ENCODE measurements at regions not wholly inside any gene's neighbourhood (a gene's known extent, or its start where the extent isn't known, plus 50 kb on each side); places are given as distances from the start of the nearest gene placed in this dataset.

DNA sequence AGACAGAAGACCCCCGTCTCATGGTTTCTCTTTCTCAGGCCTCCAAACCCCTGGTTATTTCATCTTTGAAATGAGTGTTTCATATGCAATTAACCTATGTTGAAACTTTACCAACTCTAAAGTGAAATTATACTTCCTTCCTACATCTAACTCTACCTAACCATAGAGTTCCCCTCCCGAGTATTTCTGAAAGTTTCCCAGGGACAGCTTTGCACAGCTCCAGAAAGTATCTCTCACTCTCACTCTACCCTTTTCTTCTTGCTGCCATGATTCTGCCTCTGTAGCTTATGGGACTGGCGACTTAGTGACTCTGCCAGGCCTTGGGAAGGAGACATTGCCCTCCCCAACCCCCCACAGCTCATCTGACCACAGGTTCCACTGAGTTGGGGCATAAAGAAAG lies 107.9 kb downstream of the B3GNT2 start:
- H3K4me1 ChIP-seq = peaks cover 0 to 3% of the 10 kb centered on the region in 2 donors
- H3K27me3 ChIP-seq = no peaks in the 10 kb centered on the region
- no peak for DNase-seq (ENCODE audit: low spot score in 2 of 2)
- H3K27ac ChIP-seq = no peak overlapping the region
- no peaks in the 10 kb centered on the region for H3K36me3 ChIP-seq
- TF ChIP-seq, protein P1, sequence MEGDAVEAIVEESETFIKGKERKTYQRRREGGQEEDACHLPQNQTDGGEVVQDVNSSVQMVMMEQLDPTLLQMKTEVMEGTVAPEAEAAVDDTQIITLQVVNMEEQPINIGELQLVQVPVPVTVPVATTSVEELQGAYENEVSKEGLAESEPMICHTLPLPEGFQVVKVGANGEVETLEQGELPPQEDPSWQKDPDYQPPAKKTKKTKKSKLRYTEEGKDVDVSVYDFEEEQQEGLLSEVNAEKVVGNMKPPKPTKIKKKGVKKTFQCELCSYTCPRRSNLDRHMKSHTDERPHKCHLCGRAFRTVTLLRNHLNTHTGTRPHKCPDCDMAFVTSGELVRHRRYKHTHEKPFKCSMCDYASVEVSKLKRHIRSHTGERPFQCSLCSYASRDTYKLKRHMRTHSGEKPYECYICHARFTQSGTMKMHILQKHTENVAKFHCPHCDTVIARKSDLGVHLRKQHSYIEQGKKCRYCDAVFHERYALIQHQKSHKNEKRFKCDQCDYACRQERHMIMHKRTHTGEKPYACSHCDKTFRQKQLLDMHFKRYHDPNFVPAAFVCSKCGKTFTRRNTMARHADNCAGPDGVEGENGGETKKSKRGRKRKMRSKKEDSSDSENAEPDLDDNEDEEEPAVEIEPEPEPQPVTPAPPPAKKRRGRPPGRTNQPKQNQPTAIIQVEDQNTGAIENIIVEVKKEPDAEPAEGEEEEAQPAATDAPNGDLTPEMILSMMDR (IDR thresholded peaks at IDR 0.05) = no peak
- intact Hi-C loops (cut with DNase I) = no loop called here
- H3K4me3 ChIP-seq = no peak overlapping the region
- no peaks in the 10 kb centered on the region for H3K9me3 ChIP-seq

DNA sequence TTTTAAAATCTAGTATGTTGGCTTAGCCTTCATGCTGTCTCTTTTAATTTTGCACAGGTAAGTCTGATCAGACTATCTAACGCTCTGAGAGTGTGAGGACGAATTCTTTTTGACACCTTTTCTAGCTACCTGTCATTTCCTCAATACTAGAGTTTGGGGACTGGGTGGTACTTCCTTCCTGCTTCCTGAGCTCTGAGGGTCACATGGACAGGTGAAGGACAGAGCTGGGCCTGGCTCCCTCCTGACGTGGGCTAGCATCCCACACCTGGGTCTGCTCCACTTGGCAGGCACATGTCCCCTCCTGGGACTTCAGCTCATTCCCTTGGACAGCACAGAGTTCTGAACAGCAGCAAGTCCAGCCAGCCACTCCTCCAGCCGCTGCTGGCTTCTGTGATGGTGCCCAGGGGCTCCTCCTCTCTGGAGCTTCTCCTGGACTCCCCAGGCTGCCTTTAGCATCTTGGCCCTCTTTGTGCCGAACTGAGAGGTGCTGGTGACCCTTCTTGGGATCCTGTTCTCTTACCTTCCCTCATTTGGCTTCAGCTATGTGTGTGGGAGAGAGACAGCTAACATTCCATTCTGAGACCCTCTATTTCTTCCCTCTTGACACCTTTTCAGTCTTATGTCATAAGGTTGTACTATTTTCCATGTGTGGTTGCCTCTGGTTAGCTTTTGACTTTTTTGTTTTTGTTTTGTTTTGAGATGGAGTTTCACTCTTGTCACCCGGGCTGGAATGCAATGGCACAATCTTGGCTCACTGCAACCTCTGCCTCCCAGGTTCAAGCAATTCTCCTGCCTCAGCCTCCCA lies 106.9 kb downstream of the B3GNT2 start:
- no peaks in the 10 kb centered on the region for H3K27me3 ChIP-seq
- TF ChIP-seq, protein P1 (IDR thresholded peaks at IDR 0.05) = no peak
- H3K4me3 ChIP-seq = no peak overlapping the region
- H3K36me3 ChIP-seq = no peaks in the 10 kb centered on the region
- intact Hi-C loops (cut with DNase I) = no loop called here
- DNase-seq (ENCODE audit: low spot score in 2 of 2) = no peak
- no peak overlapping the region for H3K27ac ChIP-seq
- H3K9me3 ChIP-seq = no peaks in the 10 kb centered on the region
- peaks cover 0 to 3% of the 10 kb centered on the region in 2 donors for H3K4me1 ChIP-seq

DNA sequence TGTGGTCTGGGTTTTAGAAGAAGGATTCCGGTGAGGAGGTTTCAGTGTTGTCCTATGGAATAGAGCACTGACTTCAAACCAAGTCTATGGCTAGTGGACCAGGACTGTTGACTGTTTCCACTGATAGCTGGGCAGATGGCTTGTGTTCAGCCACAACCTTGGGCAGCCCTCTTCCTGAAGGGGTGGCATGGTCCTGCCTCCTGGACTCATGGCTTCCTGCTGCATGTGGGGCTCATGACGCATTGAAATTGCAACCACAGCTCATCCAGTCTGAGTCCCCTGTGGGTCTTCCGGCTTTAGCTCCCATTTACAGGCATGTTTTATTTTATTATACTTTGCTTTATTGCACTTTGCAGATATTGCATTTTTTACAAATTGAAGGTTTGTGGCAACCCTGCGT lies 105.0 kb downstream of the B3GNT2 start:
- Histone ChIP-seq H3K36me3 (no peaks in the 10 kb centered on the region), H3K9me3 (no peaks in the 10 kb centered on the region), H3K27ac (no peak overlapping the region), H3K27me3 (no peaks in the 10 kb centered on the region), H3K4me3 (no peak overlapping the region), H3K4me1 (peaks cover 0 to 3% of the 10 kb centered on the region in 2 donors)
- TF ChIP-seq, protein P1 (IDR thresholded peaks at IDR 0.05) = no peak
- intact Hi-C loops (cut with DNase I) = no loop called here
- no peak for DNase-seq (ENCODE audit: low spot score in 2 of 2)

DNA sequence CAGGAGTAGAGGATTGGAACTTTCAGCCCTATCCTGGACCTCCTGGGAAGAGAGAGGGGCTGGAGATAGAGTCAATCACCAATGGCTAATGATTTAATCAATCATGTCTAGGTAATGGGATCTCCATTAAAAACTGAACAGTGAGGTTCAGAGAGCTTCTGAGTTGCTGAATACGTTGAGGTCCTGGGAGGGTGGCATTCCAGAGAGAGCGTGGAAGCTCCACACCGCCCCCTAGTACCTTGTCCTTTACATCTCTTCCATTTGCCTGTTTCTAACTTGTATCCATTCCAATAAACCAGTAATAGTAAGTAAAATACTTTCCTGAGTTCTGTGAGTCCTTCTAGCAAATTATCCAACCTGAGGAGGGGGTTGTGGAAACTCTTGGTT lies 101.7 kb downstream of the B3GNT2 start:
- TF ChIP-seq, protein P1 (IDR thresholded peaks at IDR 0.05) = no peak
- no peak overlapping the region for H3K4me3 ChIP-seq
- H3K36me3 ChIP-seq = no peaks in the 10 kb centered on the region
- H3K27me3 ChIP-seq = no peaks in the 10 kb centered on the region
- no peak for DNase-seq (ENCODE audit: low spot score in 2 of 2)
- intact Hi-C loops (cut with DNase I) = no loop called here
- H3K4me1 ChIP-seq = peaks cover 0 to 6% of the 10 kb centered on the region in 2 donors
- H3K9me3 ChIP-seq = no peaks in the 10 kb centered on the region
- no peak overlapping the region for H3K27ac ChIP-seq

DNA sequence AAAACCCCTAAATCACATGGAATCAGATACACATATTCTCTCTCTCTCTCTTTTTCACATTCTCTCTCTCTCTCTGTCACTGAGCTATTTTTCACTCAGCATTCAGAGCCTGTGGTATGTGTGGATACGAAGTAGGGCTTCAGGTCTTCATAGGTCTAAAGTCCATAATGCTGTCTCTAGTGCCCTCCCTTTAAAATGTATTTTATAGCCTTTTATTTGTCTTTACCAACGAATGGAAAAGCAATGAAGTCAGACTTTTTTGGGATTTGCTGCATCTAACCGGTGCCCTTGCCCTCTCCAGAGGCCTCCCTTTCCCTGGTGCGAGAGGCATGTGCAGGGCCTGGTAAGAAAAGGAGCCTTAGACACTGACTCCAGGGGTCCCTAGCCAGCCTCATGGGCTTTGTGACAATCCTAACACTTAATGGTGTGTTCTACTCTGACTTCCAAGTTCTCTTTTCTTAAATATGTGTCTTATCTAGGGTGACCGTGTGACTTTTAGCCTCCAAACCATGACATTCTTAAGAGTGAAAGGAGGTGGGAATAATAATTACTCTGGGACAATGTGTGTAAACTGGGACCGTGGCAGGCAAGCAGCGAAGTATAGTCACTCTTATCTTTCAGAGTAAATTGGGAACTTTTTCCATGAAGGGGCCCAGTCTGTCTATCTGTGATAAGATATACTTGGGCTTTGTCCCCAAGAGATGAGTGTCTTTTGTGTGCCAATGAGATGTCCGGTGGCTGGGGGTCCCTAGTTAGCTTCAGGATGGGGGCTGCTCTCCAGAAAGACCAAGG lies 101.1 kb downstream of the B3GNT2 start:
- Histone ChIP-seq H3K36me3 (no peaks in the 10 kb centered on the region), H3K27ac (no peak overlapping the region), H3K4me3 (no peak overlapping the region), H3K27me3 (no peaks in the 10 kb centered on the region), H3K4me1 (peaks cover 0 to 8% of the 10 kb centered on the region in 2 donors), H3K9me3 (no peaks in the 10 kb centered on the region)
- TF ChIP-seq, protein P1 (IDR thresholded peaks at IDR 0.05) = no peak
- intact Hi-C loops (cut with DNase I) = no loop called here
- DNase-seq (ENCODE audit: low spot score in 2 of 2) = no peak
